ENCODE measurements at regions not wholly inside any gene's neighbourhood (a gene's known extent, or its start where the extent isn't known, plus 50 kb on each side); places are given as distances from the start of the nearest gene placed in this dataset.

DNA sequence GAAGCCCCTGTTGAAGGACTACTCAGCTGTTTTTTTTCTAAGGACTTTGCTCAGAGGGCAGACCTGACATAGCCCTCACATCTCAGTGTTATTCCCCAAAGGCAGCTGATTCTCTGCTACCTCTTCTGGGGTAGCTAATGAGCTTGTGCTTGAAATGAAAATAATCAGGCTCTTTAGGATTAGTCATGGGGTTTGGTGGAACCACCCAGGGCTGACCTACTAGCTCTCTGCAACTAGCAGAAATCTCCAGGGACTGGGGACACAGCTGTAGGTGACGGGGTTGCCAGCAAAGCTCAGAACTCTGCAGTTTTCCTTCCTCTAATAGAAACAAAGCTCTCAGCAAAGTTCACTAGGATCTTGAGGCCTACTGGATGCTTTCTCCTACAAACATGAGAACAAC, 106.4 kb upstream of the BCL9 start:
- no peaks in the 10 kb centered on the region for H3K36me3 Mint-ChIP-seq (ENCODE audit: low read depth)
- no peak for DNase-seq
- peaks cover 12% of the 10 kb centered on the region for H3K27me3 Mint-ChIP-seq
- H3K4me1 Mint-ChIP-seq (ENCODE audit: low read depth) = no peaks in the 10 kb centered on the region
- TF ChIP-seq, protein P1, sequence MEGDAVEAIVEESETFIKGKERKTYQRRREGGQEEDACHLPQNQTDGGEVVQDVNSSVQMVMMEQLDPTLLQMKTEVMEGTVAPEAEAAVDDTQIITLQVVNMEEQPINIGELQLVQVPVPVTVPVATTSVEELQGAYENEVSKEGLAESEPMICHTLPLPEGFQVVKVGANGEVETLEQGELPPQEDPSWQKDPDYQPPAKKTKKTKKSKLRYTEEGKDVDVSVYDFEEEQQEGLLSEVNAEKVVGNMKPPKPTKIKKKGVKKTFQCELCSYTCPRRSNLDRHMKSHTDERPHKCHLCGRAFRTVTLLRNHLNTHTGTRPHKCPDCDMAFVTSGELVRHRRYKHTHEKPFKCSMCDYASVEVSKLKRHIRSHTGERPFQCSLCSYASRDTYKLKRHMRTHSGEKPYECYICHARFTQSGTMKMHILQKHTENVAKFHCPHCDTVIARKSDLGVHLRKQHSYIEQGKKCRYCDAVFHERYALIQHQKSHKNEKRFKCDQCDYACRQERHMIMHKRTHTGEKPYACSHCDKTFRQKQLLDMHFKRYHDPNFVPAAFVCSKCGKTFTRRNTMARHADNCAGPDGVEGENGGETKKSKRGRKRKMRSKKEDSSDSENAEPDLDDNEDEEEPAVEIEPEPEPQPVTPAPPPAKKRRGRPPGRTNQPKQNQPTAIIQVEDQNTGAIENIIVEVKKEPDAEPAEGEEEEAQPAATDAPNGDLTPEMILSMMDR (IDR thresholded peaks at IDR 0.05) = no peak
- no peaks in the 10 kb centered on the region for H3K9me3 Mint-ChIP-seq
- ATAC-seq = no peak
- intact Hi-C loops (cut with micrococcal nuclease) = no loop called here
- POLR2A ChIA-PET = no interaction called here
- no peak overlapping the region for H3K4me3 Mint-ChIP-seq
- CTCF ChIA-PET = no interaction called here
- no peak overlapping the region for H3K27ac Mint-ChIP-seq

DNA sequence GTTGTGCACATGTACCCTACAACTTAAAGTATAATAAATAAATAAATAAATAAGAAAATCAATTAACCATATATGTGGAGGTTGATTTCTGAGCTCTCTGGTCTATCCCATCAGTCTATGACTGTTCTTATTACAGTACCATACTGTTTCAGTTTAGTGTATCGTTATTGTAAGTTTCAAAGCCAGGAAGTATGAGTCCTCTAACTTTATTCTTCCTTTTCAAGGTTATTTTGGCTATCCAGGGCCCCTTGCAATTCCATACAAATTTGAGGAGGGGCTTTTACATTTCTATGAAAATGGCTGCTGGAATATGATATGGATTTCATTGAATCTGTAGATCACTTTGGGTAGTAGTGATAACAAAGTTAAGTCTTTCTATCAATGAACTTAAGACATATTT, 96.9 kb upstream of the BCL9 start:
- POLR2A ChIA-PET = no interaction called here
- ATAC-seq (no peak), DNase-seq (no peak)
- intact Hi-C loops (cut with micrococcal nuclease) = no loop called here
- TF ChIP-seq, protein P1 (IDR thresholded peaks at IDR 0.05) = no peak
- Mint-ChIP-seq H3K27ac (no peak overlapping the region), H3K9me3 (peaks cover 21% of the 10 kb centered on the region), H3K4me1 (ENCODE audit: low read depth) (no peaks in the 10 kb centered on the region), H3K27me3 (peaks cover 7% of the 10 kb centered on the region), H3K36me3 (ENCODE audit: low read depth) (peaks cover 3% of the 10 kb centered on the region), H3K4me3 (no peak overlapping the region)
- CTCF ChIA-PET = no interaction called here

DNA sequence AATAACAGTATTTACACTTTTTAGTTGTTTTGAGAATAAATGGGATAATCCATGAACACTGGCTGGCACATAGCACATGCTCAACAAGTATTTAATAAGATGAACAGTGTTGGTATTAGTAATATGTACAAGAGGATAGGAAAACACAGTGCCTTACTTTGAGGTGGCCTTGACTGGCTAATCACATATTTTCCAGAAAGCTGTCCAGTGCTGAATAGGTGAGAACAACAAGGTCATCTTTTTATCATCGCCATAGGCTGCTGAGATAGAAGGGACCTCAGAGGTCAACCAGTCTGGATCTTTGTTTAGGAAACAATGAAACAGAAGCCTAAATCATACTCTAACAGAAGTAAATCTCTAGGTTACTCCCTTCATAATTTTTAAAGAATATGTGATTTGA, 89.7 kb upstream of the BCL9 start:
- Mint-ChIP-seq H3K4me3 (no peak overlapping the region), H3K36me3 (ENCODE audit: low read depth) (no peaks in the 10 kb centered on the region), H3K9me3 (peaks cover 2% of the 10 kb centered on the region), H3K27me3 (peaks cover 9% of the 10 kb centered on the region), H3K27ac (no peak overlapping the region), H3K4me1 (ENCODE audit: low read depth) (no peaks in the 10 kb centered on the region)
- DNase-seq (no peak), ATAC-seq (no peak)
- ChIA-PET CTCF (no interaction called here), POLR2A (no interaction called here)
- TF ChIP-seq, protein P1 (IDR thresholded peaks at IDR 0.05) = no peak
- intact Hi-C loops (cut with micrococcal nuclease) = no loop called here

DNA sequence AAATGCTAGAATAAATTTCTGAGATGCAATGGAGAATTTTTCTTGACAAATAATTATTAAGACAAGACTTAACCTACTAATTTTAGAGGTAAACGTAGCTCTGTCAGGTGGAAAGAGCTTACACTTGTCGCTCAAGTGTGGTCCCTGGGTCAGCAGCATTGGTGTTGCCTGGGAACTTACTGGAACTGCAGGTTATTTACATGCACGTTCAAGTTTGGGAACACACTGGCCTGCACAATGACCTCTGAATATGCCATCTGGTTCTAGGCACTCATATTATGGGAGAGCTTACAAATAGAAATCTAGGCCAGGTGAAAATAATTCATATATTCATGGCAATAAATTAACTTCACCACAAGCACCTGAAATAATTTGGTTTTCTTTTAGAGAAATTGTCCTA, 88.5 kb upstream of the BCL9 start:
- H3K36me3 Mint-ChIP-seq (ENCODE audit: low read depth) = no peaks in the 10 kb centered on the region
- ATAC-seq (no peak), DNase-seq (no peak)
- H3K4me3 Mint-ChIP-seq = no peak overlapping the region
- ChIA-PET CTCF (interaction anchor here (0.9 kb wide), 1 partner anchor 63 kb away, joined by 3 read pairs; no protein-coding TSS in a partner anchor), POLR2A (no interaction called here)
- H3K27me3 Mint-ChIP-seq = peaks cover 3% of the 10 kb centered on the region
- no peaks in the 10 kb centered on the region for H3K9me3 Mint-ChIP-seq
- H3K27ac Mint-ChIP-seq = no peak overlapping the region
- intact Hi-C loops (cut with micrococcal nuclease) = no loop called here
- H3K4me1 Mint-ChIP-seq (ENCODE audit: low read depth) = no peaks in the 10 kb centered on the region
- TF ChIP-seq, protein P1 (IDR thresholded peaks at IDR 0.05) = no peak

DNA sequence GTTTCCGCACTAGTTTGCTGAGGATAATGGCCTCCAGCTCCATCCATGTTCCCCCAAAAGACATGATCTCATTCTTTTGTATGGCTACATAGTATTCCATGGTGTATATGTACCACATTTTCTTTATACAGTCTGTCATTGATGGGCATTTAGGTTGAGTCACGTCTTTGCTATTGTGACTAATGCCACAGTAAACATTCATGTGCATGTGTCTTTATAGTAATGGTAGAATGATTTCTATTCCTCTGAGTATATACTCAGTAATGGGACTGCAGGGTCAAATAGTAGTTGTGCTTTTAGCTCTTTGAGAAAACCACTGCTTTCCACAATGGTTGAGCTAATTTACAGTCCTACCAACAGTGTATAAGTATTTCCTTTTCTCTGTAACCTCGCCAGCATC, 78.3 kb upstream of the BCL9 start:
- H3K4me3 Mint-ChIP-seq = no peak overlapping the region
- H3K9me3 Mint-ChIP-seq = peaks cover 15% of the 10 kb centered on the region
- DNase-seq = no peak
- TF ChIP-seq, protein P1 (IDR thresholded peaks at IDR 0.05) = no peak
- POLR2A ChIA-PET = no interaction called here
- CTCF ChIA-PET = interaction anchor here (1.0 to 1.5 kb wide), 2 partner anchors 430 kb away, joined by 4 read pairs; no protein-coding TSS in a partner anchor
- no peaks in the 10 kb centered on the region for H3K36me3 Mint-ChIP-seq (ENCODE audit: low read depth)
- intact Hi-C loops (cut with micrococcal nuclease) = no loop called here
- peaks cover 36% of the 10 kb centered on the region for H3K27me3 Mint-ChIP-seq
- no peaks in the 10 kb centered on the region for H3K4me1 Mint-ChIP-seq (ENCODE audit: low read depth)
- H3K27ac Mint-ChIP-seq = no peak overlapping the region
- no peak for ATAC-seq

Data from activated CD8-positive, alpha-beta T cell treated with anti-CD3 and anti-CD28 coated beads for 36 hours (primary cell).